BE2C (cell line): ENCODE measurements at regions not wholly inside any gene's neighbourhood (a gene's known extent, or its start where the extent isn't known, plus 50 kb on each side); places are given as distances from the start of the nearest gene placed in this dataset.

ENCODE experiments used
- DNase-seq: peaks from one replicate; pipeline ENCODE4 v3.0.0-alpha.2; 2020
- H3K27me3 ChIP-seq: fragments of 250-450 bp; sonication (Bioruptor Pico); 2 replicates; pipeline ENCODE4 v1.5.1; 2020; ENCODE audit warnings: mild to moderate bottlenecking
- H3K36me3 ChIP-seq: fragments of 250-450 bp; sonication (Bioruptor Pico); 2 replicates; pipeline ENCODE4 v1.5.1; 2020; ENCODE audit warnings: mild to moderate bottlenecking
- H3K4me1 ChIP-seq: fragments of 250-450 bp; sonication (Bioruptor Pico); 2 replicates; pipeline ENCODE4 v1.5.1; 2020
- H3K4me3 ChIP-seq: 2 replicates; pipeline ENCODE4 v1.5.1; 2011; ENCODE audit warnings: low read depth, low read length
- H3K9me3 ChIP-seq: fragments of 250-450 bp; sonication (Bioruptor Pico); 2 replicates; pipeline ENCODE4 v1.5.1; 2020
- TF ChIP-seq, protein P1 (sequence below): IDR thresholded peaks from 2 replicates; pipeline ENCODE4 v1.5.1; 2012; ENCODE audit warnings: mild to moderate bottlenecking, low read depth, low read length

DNA sequence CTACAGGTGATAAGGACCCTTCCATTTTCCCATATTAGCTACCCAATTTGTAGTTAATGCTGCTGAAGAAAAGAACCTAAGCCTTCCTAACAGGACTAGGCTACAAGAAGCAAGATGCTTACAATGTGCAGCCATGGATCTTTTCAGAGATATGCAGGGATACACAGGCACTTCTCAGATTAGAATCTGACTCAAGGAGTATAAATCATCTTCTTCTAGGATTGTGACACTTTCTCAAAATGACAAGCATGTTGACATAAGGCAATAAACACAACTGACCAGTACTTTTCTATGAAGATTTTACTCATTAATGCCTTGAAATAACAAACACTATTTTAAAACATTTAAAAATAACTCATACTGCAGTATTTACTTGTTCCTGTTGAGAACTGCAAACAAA is 127.9 kb upstream of the ACVR2A start:
- no peaks in the 10 kb centered on the region for H3K27me3 ChIP-seq

DNA sequence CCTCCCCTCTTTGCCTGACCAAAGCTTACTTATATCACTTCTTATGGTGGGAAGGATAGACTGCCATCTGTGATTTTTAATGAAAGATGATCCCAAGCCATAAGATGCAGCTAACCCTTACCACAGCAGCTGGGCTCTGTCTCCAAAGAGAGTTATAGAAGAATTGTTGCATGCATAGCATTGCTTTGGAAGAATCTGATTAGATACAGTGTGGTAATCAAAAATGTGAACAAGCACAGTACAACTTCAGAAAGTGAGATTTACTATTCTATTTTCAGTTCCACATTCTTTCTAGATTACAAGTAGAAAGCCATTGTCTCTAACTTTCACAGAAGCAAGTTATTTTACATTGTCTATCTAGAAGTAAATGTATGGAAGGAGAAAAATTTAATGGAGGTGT is 129.0 kb upstream of the ACVR2A start:
- no peaks in the 10 kb centered on the region for H3K36me3 ChIP-seq
- H3K27me3 ChIP-seq = no peaks in the 10 kb centered on the region
- no peaks in the 10 kb centered on the region for H3K4me1 ChIP-seq
- H3K4me3 ChIP-seq = no peak overlapping the region
- no peak for DNase-seq
- H3K9me3 ChIP-seq = no peaks in the 10 kb centered on the region
- TF ChIP-seq, protein P1, sequence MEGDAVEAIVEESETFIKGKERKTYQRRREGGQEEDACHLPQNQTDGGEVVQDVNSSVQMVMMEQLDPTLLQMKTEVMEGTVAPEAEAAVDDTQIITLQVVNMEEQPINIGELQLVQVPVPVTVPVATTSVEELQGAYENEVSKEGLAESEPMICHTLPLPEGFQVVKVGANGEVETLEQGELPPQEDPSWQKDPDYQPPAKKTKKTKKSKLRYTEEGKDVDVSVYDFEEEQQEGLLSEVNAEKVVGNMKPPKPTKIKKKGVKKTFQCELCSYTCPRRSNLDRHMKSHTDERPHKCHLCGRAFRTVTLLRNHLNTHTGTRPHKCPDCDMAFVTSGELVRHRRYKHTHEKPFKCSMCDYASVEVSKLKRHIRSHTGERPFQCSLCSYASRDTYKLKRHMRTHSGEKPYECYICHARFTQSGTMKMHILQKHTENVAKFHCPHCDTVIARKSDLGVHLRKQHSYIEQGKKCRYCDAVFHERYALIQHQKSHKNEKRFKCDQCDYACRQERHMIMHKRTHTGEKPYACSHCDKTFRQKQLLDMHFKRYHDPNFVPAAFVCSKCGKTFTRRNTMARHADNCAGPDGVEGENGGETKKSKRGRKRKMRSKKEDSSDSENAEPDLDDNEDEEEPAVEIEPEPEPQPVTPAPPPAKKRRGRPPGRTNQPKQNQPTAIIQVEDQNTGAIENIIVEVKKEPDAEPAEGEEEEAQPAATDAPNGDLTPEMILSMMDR = no peak

More for the DNA sequence above, 127.9 kb upstream of the ACVR2A start:
- H3K36me3 ChIP-seq = no peaks in the 10 kb centered on the region
- H3K9me3 ChIP-seq = no peaks in the 10 kb centered on the region
- no peak overlapping the region for H3K4me3 ChIP-seq
- DNase-seq = no peak
- no peaks in the 10 kb centered on the region for H3K4me1 ChIP-seq
- TF ChIP-seq, protein P1 = no peak

DNA sequence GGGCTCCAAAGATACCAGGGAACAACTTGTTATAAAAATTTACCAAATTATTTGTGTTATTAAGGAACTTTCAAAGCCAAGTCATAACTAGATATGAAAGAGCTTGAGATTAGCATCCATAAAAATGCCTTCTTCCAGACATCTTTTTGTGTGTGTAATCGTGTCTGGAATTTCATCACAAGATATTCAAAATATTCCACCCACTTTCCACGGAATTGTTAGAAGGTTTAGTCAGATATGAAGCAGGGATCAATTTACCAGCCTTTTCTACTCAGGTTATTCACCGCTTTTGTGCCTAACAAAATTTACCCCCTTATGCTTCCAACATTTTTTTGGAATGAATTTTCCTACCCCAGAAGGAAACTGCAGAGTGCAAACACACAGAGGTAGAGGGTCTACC is 130.2 kb upstream of the ACVR2A start:
- Histone ChIP-seq H3K27me3 (no peaks in the 10 kb centered on the region), H3K4me3 (no peak overlapping the region), H3K4me1 (no peaks in the 10 kb centered on the region), H3K36me3 (no peaks in the 10 kb centered on the region), H3K9me3 (no peaks in the 10 kb centered on the region)
- TF ChIP-seq, protein P1 = no peak
- DNase-seq = no peak

DNA sequence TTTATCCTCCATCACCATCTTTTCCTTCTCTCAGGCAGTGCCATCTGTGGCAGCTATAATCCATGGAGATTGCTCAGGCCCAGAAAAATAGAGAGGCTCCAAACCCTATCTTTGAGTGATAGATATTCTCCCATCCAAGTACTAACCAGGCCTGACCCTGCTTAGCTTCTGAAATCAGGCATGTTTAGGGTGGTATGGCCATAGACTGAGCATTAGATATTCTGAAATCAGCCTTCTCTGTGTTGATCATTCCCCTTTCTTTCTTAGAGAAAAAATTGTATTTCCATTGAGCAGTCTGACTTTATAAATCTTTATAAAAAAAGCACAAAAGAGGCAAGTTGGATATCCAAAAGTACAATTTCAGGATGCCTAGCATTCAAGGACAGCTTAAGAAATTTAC is 131.5 kb upstream of the ACVR2A start:
- no peak for DNase-seq
- TF ChIP-seq, protein P1 = no peak

DNA sequence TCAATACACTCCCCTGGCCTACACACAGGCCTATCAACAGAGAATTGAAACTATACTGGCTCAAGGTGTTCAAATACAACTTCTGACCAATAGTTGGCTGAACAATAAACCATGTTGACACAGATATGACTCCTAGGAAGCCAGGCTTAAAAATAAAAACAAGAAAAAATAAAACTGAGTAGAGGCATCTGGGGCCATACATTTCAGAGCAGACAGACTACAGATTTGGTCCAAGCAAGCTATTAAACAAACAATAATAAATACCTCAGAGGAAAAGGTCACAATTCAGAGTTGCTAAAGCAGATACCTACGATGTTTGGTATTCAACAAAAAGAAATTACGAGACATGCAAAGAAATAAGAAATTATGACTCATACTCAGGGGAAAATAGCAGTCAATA is 132.8 kb upstream of the ACVR2A start:
- Histone ChIP-seq H3K27me3 (no peaks in the 10 kb centered on the region), H3K4me1 (no peaks in the 10 kb centered on the region), H3K4me3 (no peak overlapping the region), H3K9me3 (no peaks in the 10 kb centered on the region), H3K36me3 (no peaks in the 10 kb centered on the region)
- no peak for DNase-seq
- TF ChIP-seq, protein P1 = no peak

More for the DNA sequence above, 131.5 kb upstream of the ACVR2A start:
- Histone ChIP-seq H3K36me3 (no peaks in the 10 kb centered on the region), H3K4me1 (no peaks in the 10 kb centered on the region), H3K4me3 (no peak overlapping the region), H3K9me3 (no peaks in the 10 kb centered on the region), H3K27me3 (no peaks in the 10 kb centered on the region)

DNA sequence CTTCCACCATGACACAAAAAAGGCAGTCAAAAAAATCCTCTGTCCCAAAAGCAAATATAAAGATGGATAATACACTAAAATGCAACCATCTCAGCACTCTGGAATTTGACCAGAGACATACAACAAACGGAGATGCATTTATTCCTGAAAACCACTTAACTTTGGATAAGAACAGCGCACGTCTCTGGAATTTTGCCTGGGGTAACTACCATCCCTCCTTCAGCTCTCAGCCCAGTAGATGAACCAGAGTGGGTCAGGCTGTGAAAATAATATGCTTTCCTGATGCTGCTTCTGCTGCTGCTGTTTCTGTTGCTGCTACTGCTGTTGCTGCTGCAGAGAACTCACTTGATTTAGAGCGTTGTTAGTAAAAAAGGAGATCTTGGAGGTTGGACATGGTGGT is 133.8 kb upstream of the ACVR2A start:
- Histone ChIP-seq H3K4me1 (no peaks in the 10 kb centered on the region), H3K9me3 (no peaks in the 10 kb centered on the region), H3K4me3 (no peak overlapping the region), H3K27me3 (no peaks in the 10 kb centered on the region), H3K36me3 (no peaks in the 10 kb centered on the region)
- TF ChIP-seq, protein P1 = no peak
- DNase-seq = no peak
